ENCODE measurements at regions not wholly inside any gene's neighbourhood (a gene's known extent, or its start where the extent isn't known, plus 50 kb on each side); places are given as distances from the start of the nearest gene placed in this dataset.

GRCh38 chr3:166114448-166114847 lies 277.2 kb upstream of the BCHE start:
- TF ChIP-seq, protein P1, sequence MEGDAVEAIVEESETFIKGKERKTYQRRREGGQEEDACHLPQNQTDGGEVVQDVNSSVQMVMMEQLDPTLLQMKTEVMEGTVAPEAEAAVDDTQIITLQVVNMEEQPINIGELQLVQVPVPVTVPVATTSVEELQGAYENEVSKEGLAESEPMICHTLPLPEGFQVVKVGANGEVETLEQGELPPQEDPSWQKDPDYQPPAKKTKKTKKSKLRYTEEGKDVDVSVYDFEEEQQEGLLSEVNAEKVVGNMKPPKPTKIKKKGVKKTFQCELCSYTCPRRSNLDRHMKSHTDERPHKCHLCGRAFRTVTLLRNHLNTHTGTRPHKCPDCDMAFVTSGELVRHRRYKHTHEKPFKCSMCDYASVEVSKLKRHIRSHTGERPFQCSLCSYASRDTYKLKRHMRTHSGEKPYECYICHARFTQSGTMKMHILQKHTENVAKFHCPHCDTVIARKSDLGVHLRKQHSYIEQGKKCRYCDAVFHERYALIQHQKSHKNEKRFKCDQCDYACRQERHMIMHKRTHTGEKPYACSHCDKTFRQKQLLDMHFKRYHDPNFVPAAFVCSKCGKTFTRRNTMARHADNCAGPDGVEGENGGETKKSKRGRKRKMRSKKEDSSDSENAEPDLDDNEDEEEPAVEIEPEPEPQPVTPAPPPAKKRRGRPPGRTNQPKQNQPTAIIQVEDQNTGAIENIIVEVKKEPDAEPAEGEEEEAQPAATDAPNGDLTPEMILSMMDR (IDR thresholded peaks at IDR 0.05; ENCODE audit: low read depth, low read length, poor library complexity, severe bottlenecking), result no peak
- no peak for TF ChIP-seq EZH2phosphoT487 (IDR thresholded peaks at IDR 0.05; ENCODE audit: borderline replicate concordance, low read length)
